Stimulated activated CD4-positive, alpha-beta T cell treated with anti-CD3 and anti-CD28 coated beads, Interleukin-2, amount 100 ng/mL, for 4 hours (primary cell): ENCODE measurements at regions not wholly inside any gene's neighbourhood (a gene's known extent, or its start where the extent isn't known, plus 50 kb on each side); places are given as distances from the start of the nearest gene placed in this dataset.

Experiments used
- DNase-seq: peaks from one replicate; pipeline ENCODE4 v3.0.0-alpha.2; 2020; ENCODE audit warnings: low read depth

- no peak for DNase-seq
Measured at GRCh38 chr19:28537079-28537478, 675.9 kb downstream of the UQCRFS1 start.

GRCh38 chr19:28535352-28535775, 677.6 kb downstream of the UQCRFS1 start:
- no peak for DNase-seq

- DNase-seq: no peak
Measured at GRCh38 chr19:28534766-28535351, 678.1 kb downstream of the UQCRFS1 start.

- no peak for DNase-seq
Measured at GRCh38 chr19:28532765-28533341, 680.1 kb downstream of the UQCRFS1 start.

- no peak for DNase-seq
Measured at GRCh38 chr19:28531979-28532378, 681.0 kb downstream of the UQCRFS1 start.

- DNase-seq: no peak
Measured at GRCh38 chr19:28530406-28531035, 682.4 kb downstream of the UQCRFS1 start.

- DNase-seq: no peak
Measured at GRCh38 chr19:28526038-28526437, 686.9 kb downstream of the UQCRFS1 start.

GRCh38 chr19:28523619-28524018, 689.3 kb downstream of the UQCRFS1 start:
- DNase-seq: no peak

GRCh38 chr19:28522545-28522922, 690.4 kb downstream of the UQCRFS1 start:
- DNase-seq: no peak

- no peak for DNase-seq
Measured at GRCh38 chr19:28521614-28522544, 691.1 kb downstream of the UQCRFS1 start.

GRCh38 chr19:28520998-28521568, 691.9 kb downstream of the UQCRFS1 start:
- no peak for DNase-seq

- DNase-seq: no peak
Measured at GRCh38 chr19:28519952-28520861, 692.7 kb downstream of the UQCRFS1 start.

- DNase-seq: no peak
Measured at GRCh38 chr19:28519218-28519779, 693.7 kb downstream of the UQCRFS1 start.

GRCh38 chr19:28516415-28516872, 696.5 kb downstream of the UQCRFS1 start:
- no peak for DNase-seq

- DNase-seq: no peak
Measured at GRCh38 chr19:28514166-28514565, 698.8 kb downstream of the UQCRFS1 start.

- no peak for DNase-seq
Measured at GRCh38 chr19:28511655-28512054, 701.3 kb downstream of the UQCRFS1 start.

- DNase-seq: no peak
Measured at GRCh38 chr19:28509079-28509895, 703.7 kb downstream of the UQCRFS1 start.

- DNase-seq: no peak
Measured at GRCh38 chr19:28508666-28509065, 704.3 kb downstream of the UQCRFS1 start.

GRCh38 chr19:28505933-28506332, 707.0 kb downstream of the UQCRFS1 start:
- no peak for DNase-seq

- DNase-seq: no peak
Measured at GRCh38 chr19:28505134-28505533, 707.8 kb downstream of the UQCRFS1 start.
